H1 (cell line): ENCODE measurements at regions not wholly inside any gene's neighbourhood (a gene's known extent, or its start where the extent isn't known, plus 50 kb on each side); places are given as distances from the start of the nearest gene placed in this dataset.
"Not testable (repeated sequence)": the region's sequence is repeated elsewhere in the genome, so short reads cannot be mapped to it uniquely, and the experiment has no call there.

Source experiments
- CTCF ChIA-PET: fragments of 300-600 bp; sonication (Branson Sonifier 250); formaldehyde crosslinking; loops from one replicate; lab custom pipeline; 2021; ENCODE audit not compliant: partially characterized antibody; lab: Charles Lee
- POLR2A ChIA-PET: fragments of 300-600 bp; sonication (Branson Sonifier 250); formaldehyde crosslinking; loops from one replicate; lab custom pipeline; 2021; ENCODE audit warnings: inconsistent platforms; ENCODE audit not compliant: partially characterized antibody; lab: Charles Lee
- DNase-seq, 2 experiments: peaks; one replicate each; pipeline versions ENCODE4 v3.0.0 to v3.0.0-alpha.2; 2010 to 2022; ENCODE audit warnings: low spot score in 2 of 2, low read depth in 1 of 2, mixed read lengths in 1 of 2
- FAIRE-seq: peaks from 2 replicates; lab custom pipeline; 2011; peaks lifted over from hg19 to GRCh38; lab: Jason Lieb, UNC
- H2AFZ ChIP-seq: 2 replicates; pipeline ENCODE4 v1.8.1; 2012; ENCODE audit warnings: low read length, inconsistent platforms
- H2AK5ac ChIP-seq: 2 replicates; pipeline ENCODE4 v1.6.1; 2013; ENCODE audit warnings: low read depth, low read length
- H2BK120ac ChIP-seq: replicated peaks from 2 replicates; pipeline ENCODE3; 2013; ENCODE audit warnings: low read depth, low read length, inconsistent platforms
- H2BK12ac ChIP-seq: 2 replicates; pipeline ENCODE4 v1.6.1; 2013; ENCODE audit warnings: low read depth, low read length
- H2BK15ac ChIP-seq: 2 replicates; pipeline ENCODE4 v1.6.1; 2013; ENCODE audit warnings: low read length
- H2BK20ac ChIP-seq: 2 replicates; pipeline ENCODE4 v1.6.1; 2013; ENCODE audit warnings: low read length
- H2BK5ac ChIP-seq: 2 replicates; pipeline ENCODE4 v1.6.1; 2013; ENCODE audit warnings: low read depth, low read length
- H3K14ac ChIP-seq: 2 replicates; pipeline ENCODE4 v1.6.1; 2013; ENCODE audit warnings: inconsistent platforms; ENCODE audit not compliant: insufficient read length
- H3K18ac ChIP-seq: 2 replicates; pipeline ENCODE4 v1.6.1; 2013; ENCODE audit warnings: low read length; ENCODE audit errors: extremely low read depth
- H3K23ac ChIP-seq: 2 replicates; pipeline ENCODE4 v1.6.1; 2013; ENCODE audit warnings: inconsistent platforms; ENCODE audit not compliant: insufficient read length
- H3K23me2 ChIP-seq: 2 replicates; pipeline ENCODE4 v1.6.1; 2013; ENCODE audit warnings: low read depth, low read length
- H3K27ac ChIP-seq: 2 replicates; pipeline ENCODE4 v1.6.1; 2011; ENCODE audit warnings: low read depth, low read length, inconsistent platforms
- H3K27me3 ChIP-seq, 4 experiments: replicated peaks in 1 of 4; 1 replicate in 1 of 4; 2 replicates in 3 of 4; pipeline versions ENCODE4 v1.6.1 to v1.8.1; 2011 to 2013; ENCODE audit warnings: low read length in 3 of 4, mild to moderate bottlenecking in 3 of 4, inconsistent platforms in 2 of 4, mixed read lengths in 2 of 4, moderate library complexity in 1 of 4; ENCODE audit not compliant: control insufficient read depth in 3 of 4, insufficient read depth in 3 of 4; ENCODE audit errors: extremely low read depth in 1 of 4
- H3K36me3 ChIP-seq, 4 experiments: 2 replicates each; pipeline versions ENCODE4 v1.6.1 to v1.8.1; 2011 to 2013; ENCODE audit warnings: mild to moderate bottlenecking in 4 of 4, low read length in 3 of 4, moderate library complexity in 2 of 4, control low read depth in 1 of 4, inconsistent platforms in 1 of 4; ENCODE audit not compliant: insufficient read depth in 4 of 4, control insufficient read depth in 2 of 4
- H3K4ac ChIP-seq: replicated peaks from 2 replicates; pipeline ENCODE3; 2013; ENCODE audit warnings: low read length, low read depth, mixed read lengths, inconsistent platforms; ENCODE audit not compliant: insufficient read length
- H3K4me1 ChIP-seq, 4 experiments: replicated peaks in 1 of 4; 1 replicate in 1 of 4; 2 replicates in 3 of 4; pipeline versions ENCODE4 v1.6.1 to v1.8.1; 2011 to 2013; ENCODE audit warnings: low read length in 3 of 4, inconsistent platforms in 2 of 4, mixed read lengths in 1 of 4; ENCODE audit not compliant: insufficient read depth in 4 of 4, control insufficient read depth in 3 of 4
- H3K4me2 ChIP-seq, 2 experiments: 2 replicates each; pipeline versions ENCODE4 v1.6.1 to v1.8.1; 2011 to 2013; ENCODE audit warnings: low read depth in 2 of 2, low read length in 2 of 2, control low read depth in 1 of 2, inconsistent platforms in 1 of 2, mild to moderate bottlenecking in 1 of 2; ENCODE audit not compliant: insufficient read depth in 1 of 2
- H3K4me3 ChIP-seq, 4 experiments: fragments of 200-600, 300-600 bp in 1 of 4; sonication (generic), shearing (Covaris generic), sonication (Bioruptor Twin) in 1 of 4; 2 replicates each; pipeline versions ENCODE4 v1.5.1 to v1.8.1; 2011 to 2016; ENCODE audit warnings: low read length in 4 of 4, low read depth in 3 of 4, control low read depth in 2 of 4, inconsistent platforms in 2 of 4, mild to moderate bottlenecking in 2 of 4, mixed read lengths in 1 of 4, moderate library complexity in 1 of 4; ENCODE audit not compliant: insufficient read depth in 2 of 4; ENCODE audit errors: extremely low read depth in 1 of 4
- H3K56ac ChIP-seq: replicated peaks from 2 replicates; pipeline ENCODE3; 2013; ENCODE audit warnings: low read depth, mild to moderate bottlenecking, mixed read lengths, low read length, inconsistent platforms; ENCODE audit not compliant: insufficient read length
- H3K79me1 ChIP-seq: 2 replicates; pipeline ENCODE4 v1.6.1; 2013; ENCODE audit warnings: low read depth, low read length, control low read depth
- H3K79me2 ChIP-seq, 2 experiments: 2 replicates each; pipeline versions ENCODE4 v1.6.1 to v1.8.1; 2012 to 2013; ENCODE audit warnings: low read length in 2 of 2, mild to moderate bottlenecking in 2 of 2, inconsistent platforms in 1 of 2; ENCODE audit not compliant: insufficient read depth in 2 of 2, control insufficient read depth in 1 of 2
- H3K9ac ChIP-seq, 4 experiments: replicated peaks in 1 of 4; 1 replicate in 1 of 4; 2 replicates in 3 of 4; pipeline versions ENCODE4 v1.6.1 to v1.8.1; 2011 to 2013; ENCODE audit warnings: low read depth in 3 of 4, low read length in 3 of 4, control low read depth in 2 of 4, mild to moderate bottlenecking in 2 of 4, moderate library complexity in 2 of 4, inconsistent platforms in 1 of 4; ENCODE audit errors: extremely low read depth in 1 of 4
- H3K9me3 ChIP-seq, 2 experiments: 2 replicates each; pipeline versions ENCODE4 v1.6.1 to v1.8.1; 2012 to 2013; ENCODE audit warnings: mild to moderate bottlenecking in 2 of 2, moderate library complexity in 2 of 2, control low read depth in 1 of 2, inconsistent platforms in 1 of 2, low read depth in 1 of 2, low read length in 1 of 2, mixed read lengths in 1 of 2; ENCODE audit not compliant: insufficient read depth in 2 of 2
- H4K20me1 ChIP-seq, 2 experiments: replicated peaks in 1 of 2; 2 replicates each; pipeline versions ENCODE3 to v1.8.1; 2011 to 2013; ENCODE audit warnings: inconsistent platforms in 2 of 2, low read length in 2 of 2, mild to moderate bottlenecking in 1 of 2; ENCODE audit not compliant: insufficient read depth in 2 of 2, control insufficient read depth in 1 of 2
- H4K5ac ChIP-seq: 2 replicates; pipeline ENCODE4 v1.6.1; 2013; ENCODE audit warnings: low read length, low read depth, mixed read lengths, inconsistent platforms; ENCODE audit not compliant: insufficient read length
- H4K8ac ChIP-seq: 2 replicates; pipeline ENCODE4 v1.8.0; 2013; ENCODE audit warnings: mild to moderate bottlenecking, moderate library complexity, low read length, inconsistent platforms; ENCODE audit not compliant: insufficient read depth; ENCODE audit errors: extremely low read depth
- H4K91ac ChIP-seq: replicated peaks from 2 replicates; pipeline ENCODE3; 2013; ENCODE audit warnings: low read length, mixed read lengths, inconsistent platforms; ENCODE audit not compliant: insufficient read length
- WGBS, 2 experiments: shearing (Covaris generic) in 1 of 2; methylation state at CpG; one replicate each; pipeline versions ENCODE4 v1.1.6 to v1.1.7; 2013 to 2015; ENCODE audit warnings: low lambda C conversion rate in 2 of 2, mixed read lengths in 2 of 2, inconsistent platforms in 1 of 2, low coverage in 1 of 2, missing lambda C conversion rate in 1 of 2; ENCODE audit not compliant: insufficient replicate concordance in 2 of 2, insufficient coverage in 1 of 2, insufficient read length in 1 of 2; ENCODE audit errors: extremely low coverage in 1 of 2, missing lambda C conversion rate in 1 of 2; 5-methylcytosine and 5-hydroxymethylcytosine counted together

DNA sequence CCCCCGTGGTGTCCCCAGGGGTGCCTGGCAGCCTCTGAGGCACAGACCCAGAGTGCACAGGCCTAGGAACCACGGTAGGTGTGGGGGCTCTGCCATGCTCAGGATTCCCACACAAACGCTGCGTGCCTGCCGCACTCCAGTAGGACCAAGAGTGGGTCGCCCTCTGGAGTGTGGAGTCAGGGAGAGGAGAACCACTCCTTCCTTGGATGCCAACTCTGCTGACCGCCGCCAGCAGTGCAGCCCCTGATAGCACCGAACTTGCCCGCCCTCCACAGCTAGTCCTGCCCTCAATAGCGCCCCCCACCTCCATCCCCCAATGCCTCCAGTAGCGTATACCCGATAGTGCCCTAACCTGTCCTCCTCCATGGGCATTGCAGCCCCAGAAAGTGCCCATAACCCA, 402.0 kb downstream of the ZNF33B start:
- H3K27ac ChIP-seq, H3K36me3 ChIP-seq, H3K9ac ChIP-seq, H4K5ac ChIP-seq, H3K79me1 ChIP-seq, DNase-seq, H3K79me2 ChIP-seq, H3K18ac ChIP-seq, H2BK120ac ChIP-seq, H4K8ac ChIP-seq, H2BK12ac ChIP-seq, H3K4me1 ChIP-seq, FAIRE-seq, H2BK5ac ChIP-seq, H2BK20ac ChIP-seq, H4K20me1 ChIP-seq, H3K4me3 ChIP-seq, H4K91ac ChIP-seq, H3K27me3 ChIP-seq, H2AFZ ChIP-seq, H2BK15ac ChIP-seq, H3K14ac ChIP-seq, H3K23ac ChIP-seq, H3K23me2 ChIP-seq, H3K4ac ChIP-seq, POLR2A ChIA-PET, H2AK5ac ChIP-seq, CTCF ChIA-PET, H3K4me2 ChIP-seq, H3K56ac ChIP-seq: not testable (repeated sequence)
- H3K9me3 ChIP-seq, result peaks cover 2 to 56% of the 10 kb centered on the region in 2 experiments; a peak in 2 of 4 replicates
- 83% methylated on average over 2 of the region's 13 CpGs; no CpG with 5 or more reads in 1 of the 2 experiments for WGBS, 2 experiments

DNA sequence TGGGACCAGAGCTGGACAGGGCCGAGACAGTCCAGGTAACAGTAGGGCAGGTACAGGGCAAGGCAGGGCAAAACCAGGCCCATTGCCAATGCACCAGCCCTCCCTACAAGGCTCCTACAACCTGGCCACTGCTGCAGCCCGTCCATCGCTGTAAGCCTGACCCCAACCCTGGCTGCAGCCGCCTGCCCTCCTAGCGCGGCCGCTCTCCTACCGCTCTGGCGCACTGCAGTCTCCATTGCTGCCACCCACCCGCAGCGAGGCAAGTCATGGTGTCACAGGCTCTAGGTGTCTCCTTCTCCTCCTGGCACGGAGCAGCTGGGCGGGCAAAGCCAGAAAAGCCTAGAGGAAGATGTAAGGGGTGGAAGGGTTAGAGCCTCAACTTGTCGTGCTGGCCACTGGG, 402.6 kb downstream of the ZNF33B start:
- H2BK120ac ChIP-seq, H2BK12ac ChIP-seq, H2BK5ac ChIP-seq, H2BK15ac ChIP-seq, H3K18ac ChIP-seq, H3K79me2 ChIP-seq, H3K14ac ChIP-seq, H4K91ac ChIP-seq, H2BK20ac ChIP-seq, FAIRE-seq, H4K8ac ChIP-seq, CTCF ChIA-PET, H3K9ac ChIP-seq, H3K23ac ChIP-seq, H2AFZ ChIP-seq, H4K20me1 ChIP-seq, H3K4me1 ChIP-seq, H3K36me3 ChIP-seq, DNase-seq, H3K23me2 ChIP-seq, H3K27me3 ChIP-seq, H3K4me2 ChIP-seq, H4K5ac ChIP-seq, H3K79me1 ChIP-seq, H3K56ac ChIP-seq, POLR2A ChIA-PET, H2AK5ac ChIP-seq, H3K4me3 ChIP-seq, H3K27ac ChIP-seq, H3K4ac ChIP-seq: not testable (repeated sequence)
- WGBS, 2 experiments, result 82% methylated on average over 5 of the region's 14 CpGs; no CpG with 5 or more reads in 1 of the 2 experiments
- peaks cover 6 to 57% of the 10 kb centered on the region in 2 experiments; a peak in 2 of 4 replicates for H3K9me3 ChIP-seq
